CD4-positive, alpha-beta T cell treated with Interleukin-15 for 1 hour (primary cell): ENCODE measurements at regions not wholly inside any gene's neighbourhood (a gene's known extent, or its start where the extent isn't known, plus 50 kb on each side); places are given as distances from the start of the nearest gene placed in this dataset.

Source experiments
- DNase-seq: peaks from one replicate; pipeline ENCODE4 v3.0.0-alpha.2; 2020

GRCh38 chr20:12763406-12763805, 245.4 kb upstream of the SPTLC3 start:
- no peak for DNase-seq

GRCh38 chr20:12764053-12764452, 244.7 kb upstream of the SPTLC3 start:
- DNase-seq = no peak

- DNase-seq = no peak
These were observed 243.9 kb upstream of the SPTLC3 start for GRCh38 chr20:12764851-12765250.

GRCh38 chr20:12773936-12774335, 234.8 kb upstream of the SPTLC3 start:
- DNase-seq = no peak

- no peak for DNase-seq
These were observed 233.7 kb upstream of the SPTLC3 start for GRCh38 chr20:12775041-12775440.

GRCh38 chr20:12777016-12777415, 231.8 kb upstream of the SPTLC3 start:
- DNase-seq = no peak

- no peak for DNase-seq
These were observed 222.5 kb upstream of the SPTLC3 start for GRCh38 chr20:12786276-12786675.

- DNase-seq = no peak
These were observed 220.0 kb upstream of the SPTLC3 start for GRCh38 chr20:12788632-12789299.

GRCh38 chr20:12790859-12791258, 217.9 kb upstream of the SPTLC3 start:
- DNase-seq = no peak

GRCh38 chr20:12798286-12798685, 210.5 kb upstream of the SPTLC3 start:
- DNase-seq = no peak

- no peak for DNase-seq
These were observed 200.7 kb upstream of the SPTLC3 start for GRCh38 chr20:12808006-12808567.

GRCh38 chr20:12815231-12815768, 193.5 kb upstream of the SPTLC3 start:
- DNase-seq = no peak

- DNase-seq = no peak
These were observed 192.9 kb upstream of the SPTLC3 start for GRCh38 chr20:12815778-12816408.

GRCh38 chr20:12821249-12821648, 187.5 kb upstream of the SPTLC3 start:
- DNase-seq = no peak

- DNase-seq = no peak
These were observed 185.0 kb upstream of the SPTLC3 start for GRCh38 chr20:12823734-12824133.

GRCh38 chr20:12824328-12825225, 184.2 kb upstream of the SPTLC3 start:
- DNase-seq = no peak

GRCh38 chr20:12825226-12825595, 183.6 kb upstream of the SPTLC3 start:
- no peak for DNase-seq

- no peak for DNase-seq
These were observed 180.9 kb upstream of the SPTLC3 start for GRCh38 chr20:12827816-12828385.

GRCh38 chr20:12829170-12829569, 179.6 kb upstream of the SPTLC3 start:
- DNase-seq = no peak

- no peak for DNase-seq
These were observed 174.9 kb upstream of the SPTLC3 start for GRCh38 chr20:12833861-12834260.

- no peak for DNase-seq
These were observed 172.8 kb upstream of the SPTLC3 start for GRCh38 chr20:12835999-12836398.

GRCh38 chr20:12837646-12838045, 171.1 kb upstream of the SPTLC3 start:
- DNase-seq = no peak
